Heart left ventricle (tissue), 13 donors: ENCODE measurements at regions not wholly inside any gene's neighbourhood (a gene's known extent, or its start where the extent isn't known, plus 50 kb on each side); places are given as distances from the start of the nearest gene placed in this dataset.

ENCODE experiments used
- POLR2A ChIP-seq, 2 donors: fragments of 450-650 bp; IDR thresholded peaks; one replicate each; pipeline ENCODE4 v1.6.1; 2017; ENCODE audit warnings: antibody characterized with exemption in 2 of 2, mild to moderate bottlenecking in 2 of 2, moderate library complexity in 2 of 2
- TF ChIP-seq, protein P1 (sequence below), 12 donors: fragments of 200-600 bp; sonication (generic) in 4 of 12; IDR thresholded peaks; one replicate each; pipeline versions ENCODE4 v1.5.0 to v1.8.0; 2018 to 2022; ENCODE audit warnings: antibody characterized with exemption in 12 of 12, mild to moderate bottlenecking in 5 of 12
- donor health status: ischemic (EF 13 %, LVEDD 7.1; RV severe dilation, severe dysfunction).
- donor health status: DM: no; HTN: yes; CAD: no.
- donor health status: DM: no; HTN: no; CAD: no.
- donor health status: ischemic (EF 25% LVEDD 6.9; RV normal size, moderate dysfunction).
- donor health status: ischemic (EF 25% LVEDD 5.7; RV mildly dilated, moderate dysfunction).
- donor health status: ischemic (EF 35%, LVEDD 5.7; RV mildly dilated, moderate dysfunction).
- donor health status: nonischemic (EF 11% LVEDD 7.7; RV severe dilation, severe dysfunction).
- donor health status: DM: yes; HTN: yes; CAD: no.
- donor health status: PGD.
- donor health status: ischemic (EF 29% LVEDD 5.4; RV normal size, mild dysfunction).
- donor health status: nonischemic (EF 23%, LVEDD 6.1; RV moderate dilation, normal function).

DNA sequence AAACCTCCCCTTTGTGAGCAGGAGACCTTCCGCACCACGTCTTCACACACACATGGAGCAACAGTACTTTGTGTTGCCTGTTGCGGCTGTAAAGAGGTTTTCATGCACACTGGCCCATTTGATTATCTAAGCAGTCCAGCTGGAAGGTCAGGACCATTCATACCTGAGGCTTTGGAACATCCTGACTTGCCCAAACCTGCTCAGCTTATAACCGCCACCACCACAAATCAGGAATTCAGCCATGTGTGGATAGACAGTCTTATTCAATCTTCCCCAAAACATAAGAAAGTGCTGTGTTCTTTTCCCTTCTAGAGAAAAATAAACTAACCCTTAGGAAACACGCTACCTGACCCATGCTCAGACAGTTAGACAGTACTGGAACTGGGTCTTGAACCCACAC, 81.6 kb upstream of the XYLT1 start:
- TF ChIP-seq, protein P1, sequence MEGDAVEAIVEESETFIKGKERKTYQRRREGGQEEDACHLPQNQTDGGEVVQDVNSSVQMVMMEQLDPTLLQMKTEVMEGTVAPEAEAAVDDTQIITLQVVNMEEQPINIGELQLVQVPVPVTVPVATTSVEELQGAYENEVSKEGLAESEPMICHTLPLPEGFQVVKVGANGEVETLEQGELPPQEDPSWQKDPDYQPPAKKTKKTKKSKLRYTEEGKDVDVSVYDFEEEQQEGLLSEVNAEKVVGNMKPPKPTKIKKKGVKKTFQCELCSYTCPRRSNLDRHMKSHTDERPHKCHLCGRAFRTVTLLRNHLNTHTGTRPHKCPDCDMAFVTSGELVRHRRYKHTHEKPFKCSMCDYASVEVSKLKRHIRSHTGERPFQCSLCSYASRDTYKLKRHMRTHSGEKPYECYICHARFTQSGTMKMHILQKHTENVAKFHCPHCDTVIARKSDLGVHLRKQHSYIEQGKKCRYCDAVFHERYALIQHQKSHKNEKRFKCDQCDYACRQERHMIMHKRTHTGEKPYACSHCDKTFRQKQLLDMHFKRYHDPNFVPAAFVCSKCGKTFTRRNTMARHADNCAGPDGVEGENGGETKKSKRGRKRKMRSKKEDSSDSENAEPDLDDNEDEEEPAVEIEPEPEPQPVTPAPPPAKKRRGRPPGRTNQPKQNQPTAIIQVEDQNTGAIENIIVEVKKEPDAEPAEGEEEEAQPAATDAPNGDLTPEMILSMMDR (IDR thresholded peaks at IDR 0.05), result no peak
- TF ChIP-seq POLR2A (IDR thresholded peaks at IDR 0.05), result no peak
